ENCODE measurements at regions not wholly inside any gene's neighbourhood (a gene's known extent, or its start where the extent isn't known, plus 50 kb on each side); places are given as distances from the start of the nearest gene placed in this dataset.

DNA sequence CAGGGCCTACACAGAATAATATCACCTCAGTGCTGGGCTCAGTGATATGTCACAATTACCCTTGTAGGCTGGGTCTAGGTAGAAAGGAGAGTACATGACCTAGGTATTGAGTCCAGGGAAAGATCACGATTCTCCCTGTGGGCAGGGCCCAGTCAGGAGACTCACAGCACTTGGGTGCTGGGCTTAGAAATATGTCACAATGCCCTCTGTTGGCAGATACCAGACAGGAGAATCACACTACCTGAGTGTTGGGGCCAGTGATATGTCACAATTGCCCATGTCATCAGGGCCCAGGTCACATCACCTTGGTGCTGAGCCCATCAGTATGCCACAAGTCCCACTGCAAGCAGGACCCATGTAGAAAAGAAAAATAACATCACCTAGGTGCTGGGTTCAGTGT is 2105.5 kb downstream of the TP53TG3F start:
- Histone ChIP-seq H3K4me1 (no peaks in the 10 kb centered on the region), H3K36me3 (ENCODE audit: control insufficient read depth, insufficient read depth, low read length) (no peaks in the 10 kb centered on the region), H3K4me3 (ENCODE audit: low read depth, low read length) (no peak overlapping the region), H3K9me3 (no peaks in the 10 kb centered on the region), H3K27me3 (replicated peaks; ENCODE audit: control insufficient read depth, insufficient read depth, low read length) (no peaks in the 10 kb centered on the region)
- ChIA-PET POLR2A (no interaction called here), CTCF (no interaction called here)
- DNase-seq, result no peak
- no TSS peak for BruUV-seq (replicated peaks)
- Mint-ChIP-seq H3K4me3 (ENCODE audit: unreplicated experiment) (no peak overlapping the region), H3K4me1 (ENCODE audit: low read depth, unreplicated experiment) (no peaks in the 10 kb centered on the region), H3K36me3 (ENCODE audit: insufficient read depth, unreplicated experiment) (no peaks in the 10 kb centered on the region), H3K27ac (ENCODE audit: unreplicated experiment) (no peak overlapping the region), H3K27me3 (ENCODE audit: insufficient read depth, unreplicated experiment) (no peaks in the 10 kb centered on the region), H3K9me3 (ENCODE audit: unreplicated experiment) (no peaks in the 10 kb centered on the region)
- intact Hi-C loops (cut with micrococcal nuclease; ENCODE audit: unreplicated experiment), result no loop called here
- TF ChIP-seq, protein P1, sequence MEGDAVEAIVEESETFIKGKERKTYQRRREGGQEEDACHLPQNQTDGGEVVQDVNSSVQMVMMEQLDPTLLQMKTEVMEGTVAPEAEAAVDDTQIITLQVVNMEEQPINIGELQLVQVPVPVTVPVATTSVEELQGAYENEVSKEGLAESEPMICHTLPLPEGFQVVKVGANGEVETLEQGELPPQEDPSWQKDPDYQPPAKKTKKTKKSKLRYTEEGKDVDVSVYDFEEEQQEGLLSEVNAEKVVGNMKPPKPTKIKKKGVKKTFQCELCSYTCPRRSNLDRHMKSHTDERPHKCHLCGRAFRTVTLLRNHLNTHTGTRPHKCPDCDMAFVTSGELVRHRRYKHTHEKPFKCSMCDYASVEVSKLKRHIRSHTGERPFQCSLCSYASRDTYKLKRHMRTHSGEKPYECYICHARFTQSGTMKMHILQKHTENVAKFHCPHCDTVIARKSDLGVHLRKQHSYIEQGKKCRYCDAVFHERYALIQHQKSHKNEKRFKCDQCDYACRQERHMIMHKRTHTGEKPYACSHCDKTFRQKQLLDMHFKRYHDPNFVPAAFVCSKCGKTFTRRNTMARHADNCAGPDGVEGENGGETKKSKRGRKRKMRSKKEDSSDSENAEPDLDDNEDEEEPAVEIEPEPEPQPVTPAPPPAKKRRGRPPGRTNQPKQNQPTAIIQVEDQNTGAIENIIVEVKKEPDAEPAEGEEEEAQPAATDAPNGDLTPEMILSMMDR (IDR thresholded peaks at IDR 0.05; ENCODE audit: insufficient read depth in 1 of 2, low read depth in 1 of 2, low read length in 1 of 2, severe bottlenecking in 1 of 2, unreplicated experiment in 1 of 2), result no peak

DNA sequence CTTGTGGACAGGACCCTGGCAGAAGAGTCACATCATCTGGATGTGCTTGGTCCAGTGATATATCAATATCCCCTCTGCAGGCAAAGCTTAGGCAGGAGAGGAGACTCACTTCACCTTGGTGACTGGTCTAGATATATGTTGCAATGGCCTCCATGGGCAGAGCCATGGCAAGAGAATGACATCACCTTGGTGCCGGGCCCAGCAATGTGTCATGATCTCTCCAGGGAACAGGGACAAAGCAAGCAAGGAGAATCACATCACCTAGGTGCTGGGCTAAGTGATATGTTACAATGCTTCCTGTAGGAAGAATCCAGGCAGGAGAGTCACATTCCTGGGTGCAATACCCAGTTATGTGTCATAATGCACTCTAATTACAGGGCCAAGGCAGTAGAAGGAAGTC is 2106.2 kb downstream of the TP53TG3F start:
- BruUV-seq (replicated peaks), result no TSS peak
- H3K36me3 ChIP-seq (ENCODE audit: control insufficient read depth, insufficient read depth, low read length), result no peaks in the 10 kb centered on the region
- no peaks in the 10 kb centered on the region for H3K27me3 ChIP-seq (replicated peaks; ENCODE audit: control insufficient read depth, insufficient read depth, low read length)
- H3K4me1 ChIP-seq, result no peaks in the 10 kb centered on the region
- H3K9me3 Mint-ChIP-seq (ENCODE audit: unreplicated experiment), result no peaks in the 10 kb centered on the region
- TF ChIP-seq, protein P1 (IDR thresholded peaks at IDR 0.05; ENCODE audit: insufficient read depth in 1 of 2, low read depth in 1 of 2, low read length in 1 of 2, severe bottlenecking in 1 of 2, unreplicated experiment in 1 of 2), result no peak
- H3K4me1 Mint-ChIP-seq (ENCODE audit: low read depth, unreplicated experiment), result no peaks in the 10 kb centered on the region
- no peak overlapping the region for H3K27ac Mint-ChIP-seq (ENCODE audit: unreplicated experiment)
- no peaks in the 10 kb centered on the region for H3K36me3 Mint-ChIP-seq (ENCODE audit: insufficient read depth, unreplicated experiment)
- H3K9me3 ChIP-seq, result no peaks in the 10 kb centered on the region
- no peak overlapping the region for H3K4me3 Mint-ChIP-seq (ENCODE audit: unreplicated experiment)
- intact Hi-C loops (cut with micrococcal nuclease; ENCODE audit: unreplicated experiment), result no loop called here
- no peak for DNase-seq
- CTCF ChIA-PET, result no interaction called here
- H3K4me3 ChIP-seq (ENCODE audit: low read depth, low read length), result no peak overlapping the region
- POLR2A ChIA-PET, result no interaction called here
- H3K27me3 Mint-ChIP-seq (ENCODE audit: insufficient read depth, unreplicated experiment), result no peaks in the 10 kb centered on the region

DNA sequence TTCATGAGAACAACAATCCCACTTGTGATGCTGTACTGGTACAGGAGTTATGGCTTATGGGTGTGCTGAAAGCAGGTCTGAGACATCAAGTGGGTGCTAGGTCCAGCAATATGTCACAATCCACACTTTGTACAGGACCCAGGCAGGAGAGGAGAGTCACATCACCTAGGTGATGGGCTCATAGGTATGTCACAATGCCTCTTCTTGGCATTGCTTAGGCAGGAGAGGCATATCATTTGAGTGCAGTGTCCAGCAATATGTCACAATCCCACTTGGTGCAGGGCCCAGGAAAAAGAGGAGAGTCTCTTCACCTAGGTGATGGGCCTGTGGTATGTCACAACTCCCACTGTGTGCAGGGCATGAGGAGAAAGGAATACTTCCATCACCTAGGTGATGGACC is 2110.0 kb downstream of the TP53TG3F start:
- TF ChIP-seq, protein P1 (IDR thresholded peaks at IDR 0.05; ENCODE audit: insufficient read depth in 1 of 2, low read depth in 1 of 2, low read length in 1 of 2, severe bottlenecking in 1 of 2, unreplicated experiment in 1 of 2), result no peak
- peaks cover 8% of the 10 kb centered on the region for H3K9me3 Mint-ChIP-seq (ENCODE audit: unreplicated experiment)
- DNase-seq, result no peak
- H3K4me3 ChIP-seq (ENCODE audit: low read depth, low read length), result no peak overlapping the region
- no peaks in the 10 kb centered on the region for H3K27me3 ChIP-seq (replicated peaks; ENCODE audit: control insufficient read depth, insufficient read depth, low read length)
- H3K4me1 ChIP-seq, result no peaks in the 10 kb centered on the region
- intact Hi-C loops (cut with micrococcal nuclease; ENCODE audit: unreplicated experiment), result no loop called here
- H3K36me3 Mint-ChIP-seq (ENCODE audit: insufficient read depth, unreplicated experiment), result no peaks in the 10 kb centered on the region
- ChIA-PET CTCF (no interaction called here), POLR2A (no interaction called here)
- H3K4me3 Mint-ChIP-seq (ENCODE audit: unreplicated experiment), result no peak overlapping the region
- no peak overlapping the region for H3K27ac Mint-ChIP-seq (ENCODE audit: unreplicated experiment)
- BruUV-seq (replicated peaks), result no TSS peak
- no peaks in the 10 kb centered on the region for H3K9me3 ChIP-seq
- H3K27me3 Mint-ChIP-seq (ENCODE audit: insufficient read depth, unreplicated experiment), result no peaks in the 10 kb centered on the region
- H3K36me3 ChIP-seq (ENCODE audit: control insufficient read depth, insufficient read depth, low read length), result no peaks in the 10 kb centered on the region
- H3K4me1 Mint-ChIP-seq (ENCODE audit: low read depth, unreplicated experiment), result no peaks in the 10 kb centered on the region
